GM21367 (cell line): ENCODE measurements at regions not wholly inside any gene's neighbourhood (a gene's known extent, or its start where the extent isn't known, plus 50 kb on each side); places are given as distances from the start of the nearest gene placed in this dataset.
"Not testable (repeated sequence)": the region's sequence is repeated elsewhere in the genome, so short reads cannot be mapped to it uniquely, and the experiment has no call there.

Source experiments
- ATAC-seq: cut with Tn5 transposase; IDR thresholded peaks from one replicate; pipeline ENCODE4 v1.9.1; 2021; ENCODE audit not compliant: unreplicated experiment

DNA sequence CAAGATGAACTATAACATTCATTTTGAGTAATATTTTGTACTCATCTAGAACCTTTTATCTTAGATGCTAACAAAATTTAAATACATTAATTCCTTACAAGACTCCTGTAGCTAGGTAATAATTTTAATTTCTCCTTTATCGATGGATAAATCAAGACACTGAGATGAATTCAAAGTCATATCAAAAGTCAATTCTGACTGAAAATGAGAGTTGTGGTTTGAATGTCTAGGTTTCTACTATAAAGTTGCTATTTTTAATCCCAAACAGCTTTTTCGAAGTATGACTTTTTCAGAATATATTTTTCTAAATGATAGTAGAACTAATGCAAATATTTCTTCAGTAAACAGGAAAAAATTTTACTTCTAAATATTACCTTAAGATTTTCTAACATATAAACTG, 491.7 kb upstream of the FAM174A start:
- no peak for ATAC-seq

- no peak for ATAC-seq
These were observed 508.6 kb upstream of the FAM174A start for GRCh38 chr5:100026606-100027005.

DNA sequence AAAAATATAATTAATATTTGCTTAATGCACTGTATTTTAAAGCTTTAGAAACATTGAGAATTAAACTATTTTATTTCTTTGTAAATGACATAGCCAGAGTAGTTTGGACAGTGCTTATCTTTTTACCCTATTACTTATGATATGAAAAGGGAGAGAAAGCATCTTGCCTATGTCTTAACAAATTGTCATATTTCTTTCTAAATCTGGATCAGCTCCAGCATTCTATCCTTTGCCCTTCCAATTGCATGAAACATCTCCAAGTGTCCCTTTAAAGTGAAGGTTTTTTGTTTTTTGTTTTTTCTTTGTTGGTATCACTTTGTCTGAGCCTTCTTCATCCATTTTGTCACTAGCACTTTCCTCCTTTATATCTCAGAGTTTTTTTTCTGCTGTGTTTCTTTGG, 511.6 kb upstream of the FAM174A start:
- no peak for ATAC-seq

DNA sequence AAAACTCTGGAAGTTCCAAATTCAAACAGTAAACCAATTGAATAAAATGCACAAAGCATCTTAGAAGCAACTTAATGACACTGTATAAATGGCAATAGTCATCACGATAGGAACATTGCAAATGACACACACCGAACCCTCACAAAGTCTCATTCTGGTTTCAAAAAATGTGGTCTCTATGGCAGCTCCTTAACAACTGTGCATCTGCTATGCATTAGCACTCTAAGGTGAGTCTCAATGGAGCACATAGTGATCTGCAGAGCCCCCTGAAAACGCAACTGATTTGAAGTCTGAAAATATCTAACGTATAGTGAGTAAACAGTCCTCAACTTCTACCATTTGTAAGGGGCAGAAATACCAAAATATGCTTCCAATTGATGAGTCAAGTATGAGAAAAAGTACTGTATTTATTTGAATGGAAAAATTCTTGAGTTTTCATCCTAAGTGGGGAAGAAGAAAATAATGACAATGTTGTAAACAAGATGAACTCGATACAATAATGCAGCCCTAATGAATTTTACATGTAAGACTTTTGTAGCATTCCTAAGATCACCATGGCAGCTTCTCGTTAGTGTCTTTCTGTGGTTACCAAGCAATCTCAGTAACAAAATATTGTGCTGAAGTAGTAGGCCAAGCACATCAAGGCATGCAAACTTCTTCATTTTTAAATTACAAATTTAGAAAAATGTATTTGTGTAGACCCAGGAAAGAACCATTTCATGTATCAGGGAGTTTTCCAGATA, 517.5 kb upstream of the FAM174A start:
- no peak for ATAC-seq

DNA sequence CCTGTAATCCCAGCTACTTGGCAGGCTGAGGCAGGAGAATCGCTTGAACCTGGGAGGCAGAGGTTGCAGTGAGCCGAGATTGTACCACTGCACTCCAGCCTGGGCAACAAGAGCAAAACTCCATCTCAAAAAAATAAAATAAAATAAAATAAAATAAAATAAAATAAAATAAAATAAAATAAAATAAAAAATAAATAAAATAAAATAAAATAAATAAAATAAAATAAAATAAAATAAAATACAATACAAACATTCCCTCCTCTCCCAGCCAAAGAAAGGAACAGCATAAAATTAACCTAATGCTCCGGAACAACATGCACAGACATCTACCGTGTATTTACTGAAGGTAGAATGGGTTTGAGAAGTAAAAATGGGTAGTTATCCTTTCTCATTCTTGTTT, 521.9 kb upstream of the FAM174A start:
- not testable (repeated sequence) for ATAC-seq

DNA sequence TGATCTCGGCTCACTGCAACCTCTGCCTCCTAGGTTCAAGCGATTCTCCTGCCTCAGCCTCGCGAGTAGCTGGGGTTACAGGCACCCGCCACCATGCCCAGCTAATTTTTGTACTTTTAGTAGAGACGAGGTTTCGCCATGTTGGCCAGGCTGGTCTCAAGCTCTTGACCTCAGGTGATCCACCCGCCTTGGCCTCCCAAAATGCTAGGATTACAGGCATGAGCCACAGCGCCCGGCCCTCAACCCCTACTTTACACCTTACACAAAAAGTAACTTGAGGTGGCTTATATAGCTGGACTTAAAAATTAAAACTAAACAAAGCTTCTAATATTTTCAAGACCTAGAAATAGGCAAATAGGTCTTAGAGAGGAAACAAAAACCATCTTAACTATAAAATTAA, 524.0 kb upstream of the FAM174A start:
- not testable (repeated sequence) for ATAC-seq

DNA sequence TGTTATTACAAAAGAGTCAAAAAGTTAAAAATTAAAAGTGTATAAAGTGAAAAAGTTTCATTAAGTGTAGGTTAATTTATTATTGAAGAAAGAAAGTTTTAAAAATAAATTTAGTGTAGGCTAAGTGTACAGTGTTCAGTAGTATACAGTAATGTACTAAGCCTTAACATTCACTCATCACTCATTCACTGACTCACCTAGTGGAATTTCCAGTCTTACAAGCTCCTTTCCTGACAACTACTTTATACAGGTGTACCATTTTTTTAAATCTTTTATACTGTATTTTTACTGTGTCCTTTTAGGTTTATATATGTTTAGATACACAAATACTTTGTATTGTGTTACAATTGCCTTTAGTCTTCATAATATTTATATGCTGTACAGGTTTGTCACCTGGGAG, 530.2 kb upstream of the FAM174A start:
- ATAC-seq, result no peak

- no peak for ATAC-seq
These were observed 536.9 kb upstream of the FAM174A start for GRCh38 chr5:99998319-99998718.

- no peak for ATAC-seq
These were observed 539.8 kb upstream of the FAM174A start for GRCh38 chr5:99995407-99995806.

DNA sequence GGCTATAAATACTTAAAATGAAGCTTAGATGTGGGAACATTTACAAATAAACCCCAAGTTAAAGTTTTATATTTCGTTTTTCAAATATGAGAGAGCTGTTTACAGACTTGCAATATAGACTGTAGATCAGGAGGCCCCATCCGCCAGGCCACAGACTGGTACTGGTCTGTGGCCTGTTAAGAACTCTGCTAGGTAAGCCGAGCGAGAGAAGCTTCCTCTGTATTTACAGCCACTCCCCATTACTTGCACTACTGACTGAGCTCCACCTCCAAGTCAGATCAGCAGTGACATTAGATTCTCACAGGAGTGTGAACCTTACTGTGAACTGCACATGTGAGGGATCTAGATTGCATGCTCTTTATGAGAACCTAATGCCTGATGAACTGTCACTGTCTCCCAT, 561.4 kb upstream of the FAM174A start:
- ATAC-seq, result no peak

DNA sequence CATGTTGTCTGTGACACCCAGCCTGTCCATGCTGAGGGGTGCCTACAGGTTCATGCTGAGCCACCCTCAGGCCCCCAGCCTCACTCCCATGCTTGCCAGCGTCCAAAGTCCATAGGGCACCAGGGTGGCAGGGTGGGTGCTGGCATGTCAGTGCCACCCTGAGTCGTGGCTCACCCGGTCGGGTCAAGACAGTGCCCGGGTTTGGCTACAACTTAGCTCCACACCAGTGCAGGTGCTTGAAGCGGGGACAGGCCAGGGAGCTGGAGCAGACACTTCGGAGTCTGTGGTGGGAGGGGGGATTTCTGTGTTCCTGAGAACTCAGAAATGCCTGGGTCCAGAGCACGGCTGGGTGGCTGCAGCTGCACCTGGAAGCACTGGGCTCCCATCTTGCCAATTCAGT, 579.2 kb upstream of the FAM174A start:
- ATAC-seq, result no peak

GRCh38 chr5:99955006-99955405, 580.2 kb upstream of the FAM174A start:
- no peak for ATAC-seq

DNA sequence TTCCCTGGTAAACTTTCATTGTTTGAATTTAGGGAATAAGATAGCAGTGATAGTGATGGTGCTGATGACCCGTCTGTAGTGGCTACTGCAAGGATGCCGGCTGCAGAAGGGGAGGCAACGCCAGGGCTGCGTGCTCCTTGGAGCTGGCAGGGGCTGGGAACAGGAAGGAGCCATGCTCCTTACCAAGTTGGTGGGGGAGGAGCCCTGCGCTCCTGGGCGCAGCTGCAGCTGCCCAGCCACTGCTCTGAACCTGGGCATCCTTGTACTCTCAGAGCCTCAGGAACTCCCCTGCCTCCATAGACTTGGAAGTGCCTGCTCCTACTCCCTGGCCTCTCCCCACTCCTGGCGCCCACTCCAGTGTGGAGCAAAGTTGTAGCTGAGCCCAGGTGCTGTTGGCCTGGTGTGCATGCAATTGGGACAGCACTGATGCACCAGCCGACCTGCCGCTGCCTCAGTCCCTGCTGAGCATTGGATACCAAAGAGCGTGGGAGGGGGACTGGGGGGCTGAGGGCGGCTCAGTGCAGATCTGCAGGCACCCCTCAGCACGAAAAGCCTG, 585.1 kb upstream of the FAM174A start:
- no peak for ATAC-seq

DNA sequence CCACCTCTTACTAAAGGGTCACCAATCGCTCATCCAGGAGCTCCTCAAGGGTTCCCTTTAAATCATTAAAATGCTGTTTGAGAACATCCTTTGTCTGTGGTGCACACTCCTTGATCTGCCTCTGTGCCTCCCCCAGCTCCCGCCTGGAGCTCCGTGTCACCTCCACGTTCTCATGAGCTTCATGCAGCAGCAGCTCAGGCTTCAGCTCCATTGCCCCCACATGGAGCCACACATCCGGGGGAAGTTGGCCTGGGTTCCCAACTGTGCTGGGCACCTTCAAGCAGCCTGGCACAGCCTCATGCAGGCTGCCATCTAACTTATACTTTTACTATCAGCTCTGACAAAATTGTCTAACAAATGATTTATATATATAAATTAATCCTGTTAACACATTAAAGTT, 585.8 kb upstream of the FAM174A start:
- ATAC-seq, result no peak

DNA sequence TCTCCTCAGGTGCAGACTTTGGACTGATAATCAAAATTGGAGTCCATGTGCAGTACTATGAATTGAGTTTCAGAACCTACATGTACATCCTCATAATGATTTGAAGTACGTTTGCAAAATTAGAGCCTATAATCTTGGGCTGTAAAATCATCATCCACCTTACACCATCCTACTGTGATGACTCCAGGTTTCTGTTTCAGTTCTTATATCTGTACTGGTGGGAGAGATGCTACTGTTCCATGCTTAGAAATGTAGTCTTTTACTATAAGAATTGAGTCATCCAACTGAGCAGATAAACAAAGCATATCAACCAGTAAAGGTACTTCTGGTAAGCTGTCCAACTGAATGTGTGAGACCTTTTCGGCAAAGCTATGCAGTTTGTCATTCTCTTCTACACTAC, 586.3 kb upstream of the FAM174A start:
- no peak for ATAC-seq

GRCh38 chr5:99945478-99946442, 589.4 kb upstream of the FAM174A start:
- no peak for ATAC-seq

DNA sequence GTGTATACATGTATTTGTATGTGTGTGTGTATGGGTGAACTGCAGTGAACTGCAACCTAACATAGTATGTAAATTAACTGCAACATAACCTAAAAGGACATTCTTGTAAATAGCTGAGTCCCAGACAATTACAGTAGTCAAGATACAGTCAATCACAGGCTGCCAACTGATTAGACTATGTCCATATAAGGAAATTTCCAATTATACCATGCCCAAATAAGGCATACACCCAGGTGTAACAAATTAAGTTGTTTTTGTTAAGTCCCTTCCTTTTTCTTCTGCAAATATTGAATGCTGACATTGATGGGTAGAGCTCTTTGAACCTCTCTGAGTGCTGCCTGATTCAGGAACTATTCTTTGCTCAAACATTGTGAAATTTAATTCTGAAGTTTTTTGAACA, 594.6 kb upstream of the FAM174A start:
- no peak for ATAC-seq

DNA sequence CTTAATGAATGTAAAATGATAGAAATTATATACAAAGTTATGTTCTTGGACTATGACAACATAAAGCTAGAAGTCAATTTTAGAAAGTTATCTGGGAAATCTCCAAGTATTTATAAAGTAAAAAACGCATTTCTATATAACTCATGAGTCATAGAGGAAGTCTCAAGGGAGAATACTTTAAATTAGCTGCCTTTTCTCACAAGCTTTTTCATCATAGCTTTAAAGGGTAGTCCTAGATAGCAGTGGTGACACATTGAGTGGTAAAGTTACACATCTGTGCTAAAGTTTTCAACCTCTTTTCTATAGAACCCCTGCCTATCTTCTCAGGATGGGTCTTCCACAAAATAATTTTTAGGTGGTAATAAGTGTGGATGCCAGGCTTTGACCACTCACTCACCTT, 598.3 kb upstream of the FAM174A start:
- no peak for ATAC-seq

GRCh38 chr5:99929806-99930135, 605.4 kb upstream of the FAM174A start:
- no peak for ATAC-seq

DNA sequence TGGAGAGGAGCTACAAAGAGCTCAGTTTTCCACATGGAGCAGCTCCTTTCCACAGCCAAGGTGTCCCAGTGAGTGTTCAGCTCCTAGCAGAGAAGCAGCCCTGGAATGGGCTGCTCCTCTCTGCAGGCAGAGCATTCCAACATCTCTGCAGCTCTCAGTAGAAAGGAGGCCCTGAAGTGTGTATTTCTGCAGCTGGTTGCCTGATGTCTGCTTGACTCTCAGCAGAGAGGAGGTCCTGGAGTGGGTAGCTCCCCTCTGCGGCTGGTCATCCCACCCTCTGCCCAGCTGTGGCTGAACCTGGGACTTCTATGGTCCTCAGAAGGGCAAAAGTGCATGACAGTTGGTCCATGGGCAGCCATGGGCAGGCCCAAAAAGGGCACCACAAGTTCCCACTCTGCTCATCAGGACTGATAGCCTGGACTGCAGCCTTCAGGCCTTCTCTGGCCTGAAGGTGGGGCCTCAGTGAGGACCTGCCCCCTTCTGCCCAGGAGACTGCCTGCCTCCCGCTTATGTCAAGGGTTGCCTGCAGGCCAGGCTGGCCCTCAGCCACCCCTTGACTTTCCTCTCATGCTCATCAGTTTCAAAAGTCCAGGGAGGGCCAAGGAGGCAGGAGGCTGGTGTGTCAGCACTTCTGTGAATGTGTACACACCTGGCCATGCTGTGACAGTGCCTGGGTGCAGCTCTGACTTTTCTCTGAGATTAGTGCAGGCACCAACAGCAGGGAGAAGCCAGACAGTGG, 605.9 kb upstream of the FAM174A start:
- ATAC-seq, result no peak

GRCh38 chr5:99928490-99928889, 606.7 kb upstream of the FAM174A start:
- ATAC-seq, result no peak
